Stimulated activated CD4-positive, alpha-beta T cell treated with anti-CD3 and anti-CD28 coated beads, Interleukin-1b, Interleukin-23, amount 100 ng/mL, for 48 hours (primary cell): ENCODE measurements at regions not wholly inside any gene's neighbourhood (a gene's known extent, or its start where the extent isn't known, plus 50 kb on each side); places are given as distances from the start of the nearest gene placed in this dataset.

Source experiments
- DNase-seq: peaks from one replicate; pipeline ENCODE4 v3.0.0-alpha.2; 2020

GRCh38 chr12:90301095-90301494, 592.5 kb upstream of the ATP2B1 start:
- DNase-seq: no peak

GRCh38 chr12:90299666-90300065, 591.0 kb upstream of the ATP2B1 start:
- DNase-seq: no peak

DNA sequence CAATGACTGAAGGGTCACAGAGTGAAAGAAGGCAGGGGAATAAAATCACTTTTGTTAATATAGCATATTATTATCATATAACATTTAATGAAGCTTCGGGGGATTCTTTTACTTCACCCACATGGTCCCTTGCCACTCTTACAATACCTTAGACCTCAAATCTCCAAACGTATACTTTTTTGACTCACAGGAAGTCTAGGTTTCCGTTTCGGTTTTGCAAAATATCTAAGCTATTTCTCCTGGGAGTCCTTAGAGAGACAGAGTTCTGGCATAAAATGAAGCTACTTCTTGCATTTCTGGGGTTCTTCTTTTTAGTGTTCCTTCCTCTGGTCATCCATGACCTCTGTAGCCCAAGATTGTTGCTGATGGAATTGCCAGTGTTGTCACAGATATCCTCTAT, 590.5 kb upstream of the ATP2B1 start:
- DNase-seq: no peak

DNA sequence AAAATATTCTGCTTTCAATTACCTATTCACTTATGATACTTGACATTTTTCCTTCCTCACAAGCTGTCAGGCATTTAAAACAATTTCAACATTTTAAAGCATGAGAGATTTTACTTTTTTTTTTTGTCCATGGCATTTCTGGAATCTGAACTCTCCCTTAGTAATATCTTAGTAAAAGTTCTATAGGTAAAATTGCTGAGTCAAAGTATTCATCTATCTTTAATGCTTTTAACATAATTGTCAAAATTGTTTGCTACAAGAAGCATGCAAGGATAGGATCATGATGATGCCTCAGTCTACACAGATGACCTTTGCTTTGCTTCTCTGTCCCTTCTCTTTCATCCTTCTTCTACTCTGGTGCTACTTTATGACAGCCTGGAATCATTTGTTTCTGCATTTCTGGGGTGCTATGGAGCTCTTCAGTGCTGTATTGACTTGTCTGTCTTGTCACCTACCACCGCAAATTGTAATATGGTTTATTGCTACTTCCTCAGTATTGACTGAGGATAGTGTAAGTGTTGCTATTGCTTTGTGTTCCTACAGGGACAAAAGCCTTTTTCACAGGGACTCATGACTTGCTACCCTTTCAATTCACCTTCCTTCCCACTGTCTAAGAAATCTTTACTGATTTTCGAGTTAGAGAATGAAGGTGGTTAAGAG, 589.8 kb upstream of the ATP2B1 start:
- no peak for DNase-seq

DNA sequence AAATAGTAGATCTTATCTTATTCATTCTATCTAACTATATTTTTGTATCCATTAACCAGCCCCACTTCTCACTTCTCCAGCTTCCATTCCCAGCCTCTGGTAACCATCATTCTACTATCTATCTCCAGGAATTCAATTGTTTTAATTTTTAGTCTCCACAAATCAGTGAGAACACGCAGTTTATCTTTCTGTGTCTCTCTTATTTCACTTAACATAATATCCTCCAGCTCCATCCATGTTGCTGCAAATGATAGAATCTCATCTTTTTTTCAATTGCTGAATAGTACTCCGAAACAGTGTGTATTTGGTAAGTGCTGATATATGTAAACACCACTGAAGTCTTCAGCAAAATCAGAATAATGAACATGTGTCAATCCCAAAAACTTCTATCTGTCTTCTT, 587.2 kb upstream of the ATP2B1 start:
- DNase-seq: no peak

DNA sequence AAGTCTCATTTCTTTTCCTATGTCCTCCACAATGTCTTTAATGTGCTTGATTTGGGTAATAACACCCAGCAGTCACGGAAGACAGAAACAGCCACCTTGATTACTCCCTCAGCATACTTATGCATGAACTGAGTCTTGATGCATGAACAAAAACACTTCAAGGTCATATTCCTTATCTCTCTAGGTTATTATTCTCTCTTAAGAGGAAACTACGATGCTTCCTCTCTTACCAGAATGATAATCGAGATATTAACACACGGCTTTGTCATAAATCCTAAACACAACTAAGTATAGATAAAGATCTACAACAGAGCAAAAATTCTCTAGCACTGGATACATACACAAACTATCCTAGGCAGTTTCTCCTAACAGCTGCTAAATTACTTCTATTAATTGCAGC, 583.5 kb upstream of the ATP2B1 start:
- DNase-seq: no peak

GRCh38 chr12:90290980-90291975, 582.6 kb upstream of the ATP2B1 start:
- DNase-seq: no peak

DNA sequence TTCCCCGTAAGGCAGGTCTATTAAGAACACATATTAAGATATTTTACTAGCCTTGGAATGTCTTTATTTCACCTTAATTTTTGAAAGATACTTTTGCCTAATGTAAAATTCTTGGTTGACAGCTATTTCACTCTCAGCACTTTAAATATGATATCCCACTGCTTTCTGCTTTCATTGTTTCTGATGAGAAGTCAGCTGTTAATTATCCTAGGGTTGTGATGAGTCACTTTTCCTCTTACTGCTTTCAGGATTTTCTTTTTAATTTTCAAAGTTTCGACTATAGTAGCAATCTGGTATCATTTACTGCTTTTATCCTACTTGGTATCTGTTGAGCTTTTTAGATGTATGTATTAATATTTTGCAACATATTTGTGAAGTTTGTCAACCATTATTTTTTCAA, 578.9 kb upstream of the ATP2B1 start:
- no peak for DNase-seq

- DNase-seq: no peak
These were observed 572.7 kb upstream of the ATP2B1 start for GRCh38 chr12:90281154-90281868.

- peak; percentile 19 for DNase-seq
These were observed 572.0 kb upstream of the ATP2B1 start for GRCh38 chr12:90280564-90281058.

DNA sequence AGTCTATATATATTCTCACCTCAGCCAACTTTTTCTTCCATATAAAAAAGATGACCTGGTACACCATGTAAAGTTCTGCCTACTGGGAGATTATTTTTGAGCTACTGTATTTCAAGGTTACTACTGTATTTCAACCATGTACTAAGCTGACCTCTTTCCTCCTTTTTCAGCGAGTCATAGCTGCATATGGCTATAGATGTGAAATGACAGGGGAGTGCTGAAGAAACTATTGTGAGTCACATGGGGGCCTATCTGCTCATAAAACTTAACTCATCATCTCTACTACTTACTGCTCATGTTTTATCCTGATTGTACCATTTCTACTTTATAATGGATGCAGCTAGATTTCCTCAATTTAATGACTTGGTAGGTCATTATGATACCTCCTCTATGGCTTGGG, 571.4 kb upstream of the ATP2B1 start:
- DNase-seq: no peak

DNA sequence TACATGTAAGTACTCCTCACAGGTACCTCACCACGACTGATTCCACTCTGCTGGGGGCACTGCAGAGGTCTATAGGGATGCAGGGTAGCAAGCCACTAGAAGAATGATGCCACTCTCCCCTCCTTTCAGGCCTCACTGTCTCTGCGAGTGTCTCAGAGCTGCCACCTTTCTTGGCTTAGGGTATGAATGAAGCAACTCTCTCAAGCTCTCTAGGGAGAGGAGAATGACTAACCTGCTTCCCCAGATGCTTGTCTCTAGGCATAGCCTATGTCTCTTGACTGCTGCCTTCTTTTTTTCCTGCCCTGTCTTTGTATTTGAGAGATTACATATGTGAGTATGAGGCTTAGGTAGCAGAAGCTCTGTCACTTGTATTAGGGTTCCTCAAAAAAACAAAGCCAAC, 566.5 kb upstream of the ATP2B1 start:
- no peak for DNase-seq

GRCh38 chr12:90274407-90274806, 565.8 kb upstream of the ATP2B1 start:
- DNase-seq: no peak

DNA sequence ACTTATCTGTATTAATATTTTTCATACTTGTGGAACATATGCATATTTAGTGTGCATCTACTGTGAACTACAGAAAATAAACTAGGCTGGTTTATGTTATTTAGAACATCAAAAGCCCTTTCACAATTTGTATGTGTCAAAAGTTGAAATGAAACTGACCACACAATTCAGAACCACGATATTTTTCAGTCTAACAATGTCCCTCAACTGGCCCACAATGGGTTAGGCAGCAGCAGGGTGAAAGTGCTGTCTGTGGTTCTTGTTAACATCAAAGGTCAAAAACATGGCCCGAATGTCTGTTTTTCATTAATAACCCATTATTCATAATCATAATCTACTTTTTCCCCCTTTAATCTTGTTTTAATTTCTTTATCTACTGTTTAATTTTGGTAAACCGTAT, 559.9 kb upstream of the ATP2B1 start:
- DNase-seq: no peak

GRCh38 chr12:90262251-90262650, 553.6 kb upstream of the ATP2B1 start:
- no peak for DNase-seq

- no peak for DNase-seq
These were observed 552.6 kb upstream of the ATP2B1 start for GRCh38 chr12:90261283-90261682.

DNA sequence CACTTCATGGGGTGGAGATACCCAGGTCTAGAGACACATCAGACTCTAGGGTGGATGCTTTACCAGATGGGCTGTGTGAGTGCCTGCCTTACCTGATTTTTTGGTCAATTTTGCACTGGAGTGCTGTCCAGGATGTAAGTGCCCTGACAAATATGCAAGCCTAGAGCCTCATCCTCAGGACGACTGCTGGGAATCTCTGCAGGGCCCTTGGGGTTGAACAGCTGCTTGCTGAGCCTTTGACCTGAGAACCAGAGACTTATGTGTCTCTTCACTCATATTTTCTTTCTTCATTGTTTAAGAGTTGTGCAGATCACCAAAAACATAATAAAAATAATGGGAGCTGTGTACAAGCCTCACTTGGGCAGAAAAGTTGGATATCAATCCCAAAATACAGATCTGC, 551.5 kb upstream of the ATP2B1 start:
- DNase-seq: no peak

DNA sequence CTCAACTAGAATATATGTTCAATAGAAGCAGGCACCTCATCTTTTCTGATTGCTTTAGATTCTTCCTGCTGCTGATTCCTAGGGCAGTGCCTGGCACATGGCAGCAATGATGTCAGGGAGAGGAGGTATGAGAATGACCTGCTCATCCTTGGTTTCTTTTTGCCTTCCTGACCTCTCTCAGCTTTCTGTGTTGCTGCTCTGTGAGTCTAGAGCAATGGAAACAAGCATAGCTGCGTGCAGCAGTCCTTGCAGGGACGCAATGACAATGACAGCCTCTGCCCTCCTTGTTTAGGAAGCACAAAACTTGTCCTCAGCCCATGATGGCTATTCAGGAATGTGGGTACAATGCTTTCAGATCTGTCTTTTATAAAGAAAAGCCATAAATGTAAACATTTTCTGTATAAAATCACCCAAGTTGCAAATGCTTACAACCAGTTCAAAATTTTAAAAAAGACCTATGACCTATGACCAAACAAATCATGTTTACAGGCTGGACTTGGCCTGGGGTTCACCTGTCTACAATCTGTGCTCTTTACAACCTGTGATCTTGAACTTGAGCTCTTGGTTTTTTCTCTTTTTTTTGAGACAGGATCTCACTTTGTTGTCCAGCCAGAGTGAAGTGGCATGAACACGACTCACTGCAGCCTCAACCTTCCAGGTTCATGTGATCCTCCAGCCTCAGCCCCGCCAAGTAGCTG, 549.4 kb upstream of the ATP2B1 start:
- no peak for DNase-seq

- DNase-seq: no peak
These were observed 546.2 kb upstream of the ATP2B1 start for GRCh38 chr12:90254796-90255195.

GRCh38 chr12:90253674-90254181, 545.1 kb upstream of the ATP2B1 start:
- peak; percentile 29 for DNase-seq

DNA sequence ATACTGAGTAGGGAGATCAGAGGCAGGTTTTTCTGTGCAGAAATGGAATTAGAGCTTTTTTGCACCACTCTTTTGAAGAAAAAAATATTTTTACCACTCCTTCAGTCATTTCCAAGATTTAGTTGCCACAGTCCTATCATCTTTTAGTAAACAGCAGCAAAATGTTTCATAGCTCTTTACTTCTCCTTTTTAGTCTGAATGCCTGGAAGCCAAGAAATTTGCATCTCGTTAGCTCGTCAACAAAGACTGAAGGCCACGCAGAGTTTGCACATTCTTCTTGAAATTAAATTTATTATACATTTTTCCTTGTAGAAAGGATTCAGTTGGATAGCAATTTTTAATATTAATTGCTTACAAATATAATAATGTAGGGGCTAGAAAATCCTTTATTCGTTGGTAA, 544.5 kb upstream of the ATP2B1 start:
- no peak for DNase-seq

DNA sequence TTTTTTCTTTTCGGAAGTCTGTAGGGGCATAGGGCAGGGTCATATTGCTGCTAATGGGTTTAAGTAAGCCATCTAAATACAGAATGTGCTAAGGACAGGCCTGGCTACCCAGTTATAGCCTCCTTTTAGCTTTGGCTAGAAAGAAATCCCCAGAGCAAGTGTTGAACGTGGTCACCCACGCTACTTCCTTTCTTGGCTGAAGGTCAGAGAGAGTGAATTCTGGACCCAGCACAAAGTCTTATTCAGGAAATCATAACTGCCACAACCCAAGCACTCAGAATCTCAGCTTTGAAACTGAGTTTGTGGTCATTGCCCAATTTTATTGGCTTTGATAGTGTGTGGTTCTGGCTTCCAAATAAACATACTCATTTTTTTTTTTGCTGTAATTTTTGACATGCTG, 542.1 kb upstream of the ATP2B1 start:
- DNase-seq: no peak

- no peak for DNase-seq
These were observed 541.4 kb upstream of the ATP2B1 start for GRCh38 chr12:90250042-90250441.
